ENCODE measurements at regions not wholly inside any gene's neighbourhood (a gene's known extent, or its start where the extent isn't known, plus 50 kb on each side); places are given as distances from the start of the nearest gene placed in this dataset.

DNA sequence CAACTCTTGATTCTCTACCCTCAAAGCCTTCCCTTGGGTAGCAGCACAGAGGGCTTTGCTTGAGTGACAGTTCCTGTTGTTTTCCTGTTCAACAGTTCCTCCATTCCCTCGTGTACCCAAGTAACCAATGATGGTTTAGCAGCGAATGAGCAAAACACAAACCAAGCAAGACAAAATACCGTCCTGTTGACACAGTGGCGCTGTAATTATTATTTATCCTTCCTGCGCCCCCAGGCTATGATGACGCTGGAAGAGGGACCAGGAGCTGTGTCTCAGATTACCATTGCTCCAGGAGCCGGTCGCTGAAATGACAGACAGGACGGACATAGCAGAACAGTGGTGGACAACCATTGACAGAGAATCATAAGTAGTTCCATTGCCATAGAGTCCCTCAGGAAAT, 154.8 kb downstream of the GADD45G start:
- TF ChIP-seq, protein P1, sequence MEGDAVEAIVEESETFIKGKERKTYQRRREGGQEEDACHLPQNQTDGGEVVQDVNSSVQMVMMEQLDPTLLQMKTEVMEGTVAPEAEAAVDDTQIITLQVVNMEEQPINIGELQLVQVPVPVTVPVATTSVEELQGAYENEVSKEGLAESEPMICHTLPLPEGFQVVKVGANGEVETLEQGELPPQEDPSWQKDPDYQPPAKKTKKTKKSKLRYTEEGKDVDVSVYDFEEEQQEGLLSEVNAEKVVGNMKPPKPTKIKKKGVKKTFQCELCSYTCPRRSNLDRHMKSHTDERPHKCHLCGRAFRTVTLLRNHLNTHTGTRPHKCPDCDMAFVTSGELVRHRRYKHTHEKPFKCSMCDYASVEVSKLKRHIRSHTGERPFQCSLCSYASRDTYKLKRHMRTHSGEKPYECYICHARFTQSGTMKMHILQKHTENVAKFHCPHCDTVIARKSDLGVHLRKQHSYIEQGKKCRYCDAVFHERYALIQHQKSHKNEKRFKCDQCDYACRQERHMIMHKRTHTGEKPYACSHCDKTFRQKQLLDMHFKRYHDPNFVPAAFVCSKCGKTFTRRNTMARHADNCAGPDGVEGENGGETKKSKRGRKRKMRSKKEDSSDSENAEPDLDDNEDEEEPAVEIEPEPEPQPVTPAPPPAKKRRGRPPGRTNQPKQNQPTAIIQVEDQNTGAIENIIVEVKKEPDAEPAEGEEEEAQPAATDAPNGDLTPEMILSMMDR (IDR thresholded peaks at IDR 0.05; ENCODE audit: low read length, missing control alignments): no peak
- DNase-seq (ENCODE audit: low read depth): no peak
- no peak overlapping the region for H3K4me3 ChIP-seq (replicated peaks; ENCODE audit: low read depth, low read length)

DNA sequence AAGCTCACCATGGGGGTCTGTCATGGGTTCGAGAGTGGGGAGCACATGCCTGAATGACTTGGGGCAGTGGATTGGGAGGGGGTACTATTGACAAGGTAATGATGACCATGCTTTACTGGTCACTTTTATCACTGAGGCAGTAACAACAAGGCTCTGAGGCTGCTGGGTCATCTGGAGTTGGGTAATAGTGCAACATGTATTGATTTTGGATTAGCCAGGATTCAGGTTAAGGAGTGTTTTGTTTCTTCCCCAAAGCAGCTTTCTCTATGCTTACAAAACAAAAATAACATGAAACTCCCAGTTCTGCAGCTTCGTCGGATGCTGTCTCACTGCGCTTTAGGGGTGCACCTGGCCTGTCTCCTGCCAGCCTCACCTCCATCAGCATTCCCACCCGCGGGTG, 155.3 kb downstream of the GADD45G start:
- no peak for DNase-seq (ENCODE audit: low read depth)
- no peak overlapping the region for H3K4me3 ChIP-seq (replicated peaks; ENCODE audit: low read depth, low read length)
- TF ChIP-seq, protein P1 (IDR thresholded peaks at IDR 0.05; ENCODE audit: low read length, missing control alignments): no peak

DNA sequence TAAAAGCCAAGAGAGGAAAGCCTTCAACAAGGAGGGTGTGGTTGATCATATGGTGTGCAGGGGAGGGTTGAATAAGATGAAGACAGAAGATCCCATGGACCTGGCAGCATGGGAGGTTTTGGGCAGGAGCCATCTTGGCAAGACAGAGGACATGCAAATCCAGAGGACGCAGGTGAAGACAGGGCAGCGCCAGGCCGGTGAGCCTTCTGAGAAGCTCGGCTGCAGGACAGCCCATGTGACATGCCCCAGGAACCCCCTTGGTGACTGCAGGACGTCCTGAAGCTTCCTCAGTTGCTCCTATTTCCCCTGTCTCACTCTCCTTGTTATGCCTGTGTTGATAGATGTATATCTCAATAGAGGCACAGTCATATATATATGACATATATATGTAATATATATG, 159.4 kb downstream of the GADD45G start:
- DNase-seq (ENCODE audit: low read depth): no peak
- TF ChIP-seq, protein P1 (IDR thresholded peaks at IDR 0.05; ENCODE audit: low read length, missing control alignments): no peak
- H3K4me3 ChIP-seq (replicated peaks; ENCODE audit: low read depth, low read length): no peak overlapping the region

DNA sequence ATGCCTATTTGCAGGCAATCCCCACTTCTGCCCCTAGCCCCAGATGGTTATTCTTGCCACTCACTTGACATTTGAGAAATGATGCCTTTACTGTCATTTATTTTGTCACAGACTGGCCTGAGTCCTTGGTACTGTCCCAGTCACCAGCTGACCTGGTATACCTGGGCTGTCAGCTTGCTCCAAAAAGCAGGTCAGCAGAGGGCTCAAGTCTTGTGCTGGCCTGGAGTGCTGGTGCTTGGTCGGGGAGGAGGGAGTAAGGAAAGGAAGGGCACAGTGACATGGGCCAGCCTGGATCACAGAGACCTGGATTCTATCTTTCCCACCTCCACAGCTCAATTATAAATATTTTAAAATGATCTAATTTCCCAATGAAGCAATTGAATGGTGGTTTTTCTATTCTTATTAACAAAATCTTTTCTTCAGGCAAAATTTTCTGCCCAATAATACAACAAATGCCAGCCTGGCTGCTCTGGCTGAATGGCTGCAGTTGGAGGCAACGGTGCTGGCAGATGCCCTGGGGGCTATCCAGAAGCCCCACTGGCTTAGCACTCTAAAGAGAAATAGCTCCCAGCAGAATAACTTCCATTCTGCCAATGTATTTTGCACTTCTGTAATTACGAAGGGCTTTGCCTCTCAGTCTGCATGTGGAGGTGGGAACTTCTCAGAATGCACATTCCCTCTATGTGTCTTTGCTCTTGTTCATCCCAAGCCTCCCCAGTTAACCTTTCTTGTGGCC, 160.6 kb downstream of the GADD45G start:
- H3K4me3 ChIP-seq (replicated peaks; ENCODE audit: low read depth, low read length): no peak overlapping the region
- no peak for DNase-seq (ENCODE audit: low read depth)
- TF ChIP-seq, protein P1 (IDR thresholded peaks at IDR 0.05; ENCODE audit: low read length, missing control alignments): no peak

DNA sequence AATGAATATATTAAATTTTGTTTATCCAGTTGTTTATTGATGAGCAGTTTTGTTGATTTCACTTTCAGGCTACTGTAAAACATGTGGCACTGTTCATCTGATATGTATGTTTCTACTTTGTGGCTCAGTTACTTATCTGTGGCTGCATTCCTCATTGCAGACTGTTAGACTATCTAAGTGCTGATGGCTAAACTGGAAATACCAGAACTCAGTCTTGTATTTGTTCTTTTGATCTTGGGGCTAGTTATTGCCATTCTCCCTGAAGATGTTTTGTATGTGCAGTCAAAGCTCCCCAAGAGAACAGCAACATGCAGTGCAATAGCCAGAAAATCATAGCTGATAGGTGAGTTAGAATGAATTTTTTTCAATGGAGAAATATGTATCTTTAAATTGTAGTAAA, 162.2 kb downstream of the GADD45G start:
- TF ChIP-seq, protein P1 (IDR thresholded peaks at IDR 0.05; ENCODE audit: low read length, missing control alignments): no peak
- H3K4me3 ChIP-seq (replicated peaks; ENCODE audit: low read depth, low read length): no peak overlapping the region
- no peak for DNase-seq (ENCODE audit: low read depth)

DNA sequence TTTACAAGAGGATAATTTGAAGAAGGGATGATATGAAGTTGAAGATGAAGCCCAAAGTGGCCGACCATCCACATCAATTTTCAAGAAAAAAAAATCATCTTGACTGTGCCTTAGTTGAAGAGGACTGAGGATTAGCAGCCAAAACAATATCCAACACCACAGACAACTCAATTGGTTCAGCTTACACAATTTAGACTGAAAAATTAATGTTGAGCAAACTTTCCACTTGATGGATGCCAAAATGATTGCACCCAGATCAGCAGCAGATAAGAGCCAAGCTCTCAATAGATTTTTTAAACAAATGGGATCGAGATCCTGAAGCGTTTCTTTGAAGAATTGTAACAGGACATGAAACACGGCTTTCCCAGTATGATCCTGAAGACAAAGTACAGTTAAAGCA, 163.2 kb downstream of the GADD45G start:
- no peak overlapping the region for H3K4me3 ChIP-seq (replicated peaks; ENCODE audit: low read depth, low read length)
- no peak for DNase-seq (ENCODE audit: low read depth)
- TF ChIP-seq, protein P1 (IDR thresholded peaks at IDR 0.05; ENCODE audit: low read length, missing control alignments): no peak

DNA sequence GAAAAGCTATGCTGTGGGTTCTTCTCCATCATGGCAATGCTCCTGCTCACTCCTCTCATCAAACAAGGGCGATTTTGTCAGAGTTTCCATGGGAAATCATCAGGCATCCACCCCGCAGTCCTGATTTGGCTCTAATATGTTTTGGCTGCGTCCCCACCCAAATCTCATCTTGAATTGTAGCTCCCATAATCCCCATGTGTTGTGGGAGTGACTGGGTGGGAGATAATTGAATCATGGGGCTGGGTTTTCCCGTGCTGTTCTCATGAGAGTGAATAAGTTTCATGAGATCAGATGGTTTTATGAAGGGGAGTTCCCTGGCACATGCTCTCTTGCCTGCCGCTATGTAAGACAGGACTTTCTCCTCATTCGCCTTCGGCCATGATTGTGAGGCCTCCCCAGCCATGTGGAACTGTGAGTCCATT, 163.8 kb downstream of the GADD45G start:
- TF ChIP-seq, protein P1 (IDR thresholded peaks at IDR 0.05; ENCODE audit: low read length, missing control alignments): no peak
- no peak for DNase-seq (ENCODE audit: low read depth)
- H3K4me3 ChIP-seq (replicated peaks; ENCODE audit: low read depth, low read length): no peak overlapping the region
